ENCODE measurements at regions not wholly inside any gene's neighbourhood (a gene's known extent, or its start where the extent isn't known, plus 50 kb on each side); places are given as distances from the start of the nearest gene placed in this dataset.

- no peak for DNase-seq (ENCODE audit: insufficient read length, low spot score, missing footprints)
- Histone ChIP-seq H3K36me3 (ENCODE audit: insufficient read depth, low read length) (no peaks in the 10 kb centered on the region), H4K20me1 (ENCODE audit: insufficient read depth, low read length) (no peaks in the 10 kb centered on the region), H3K27ac (ENCODE audit: low read depth, low read length) (no peak overlapping the region), H3K4me1 (ENCODE audit: insufficient read depth, low read length) (no peaks in the 10 kb centered on the region), H3K4me3 (ENCODE audit: insufficient read depth, low read length) (no peak overlapping the region), H3K79me2 (ENCODE audit: insufficient read depth, low read length) (no peaks in the 10 kb centered on the region), H3K27me3 (ENCODE audit: insufficient read depth, low read length) (no peaks in the 10 kb centered on the region), H3K9me3 (ENCODE audit: low read depth, low read length) (no peaks in the 10 kb centered on the region), H2AFZ (ENCODE audit: low read length) (no peak overlapping the region), H3K4me2 (ENCODE audit: insufficient read depth, low read length) (no peak overlapping the region)
- TF ChIP-seq CTCF (IDR thresholded peaks at IDR 0.05; ENCODE audit: extremely low read depth, low read depth, low read length) = no peak
Observed at GRCh38 chr13:103326326-103326725, 260.1 kb upstream of the SLC10A2 start.

- Histone ChIP-seq H3K79me2 (ENCODE audit: insufficient read depth, low read length) (no peaks in the 10 kb centered on the region), H3K4me1 (ENCODE audit: insufficient read depth, low read length) (no peaks in the 10 kb centered on the region), H3K4me2 (ENCODE audit: insufficient read depth, low read length) (no peak overlapping the region), H3K27ac (ENCODE audit: low read depth, low read length) (no peak overlapping the region), H3K36me3 (ENCODE audit: insufficient read depth, low read length) (no peaks in the 10 kb centered on the region), H2AFZ (ENCODE audit: low read length) (no peak overlapping the region), H3K9me3 (ENCODE audit: low read depth, low read length) (no peaks in the 10 kb centered on the region), H4K20me1 (ENCODE audit: insufficient read depth, low read length) (no peaks in the 10 kb centered on the region), H3K27me3 (ENCODE audit: insufficient read depth, low read length) (no peaks in the 10 kb centered on the region), H3K4me3 (ENCODE audit: insufficient read depth, low read length) (no peak overlapping the region)
- TF ChIP-seq CTCF (IDR thresholded peaks at IDR 0.05; ENCODE audit: extremely low read depth, low read depth, low read length) = no peak
- no peak for DNase-seq (ENCODE audit: insufficient read length, low spot score, missing footprints)
Observed at GRCh38 chr13:103325672-103326071, 259.5 kb upstream of the SLC10A2 start.

- Histone ChIP-seq H3K4me2 (ENCODE audit: insufficient read depth, low read length) (no peak overlapping the region), H3K4me1 (ENCODE audit: insufficient read depth, low read length) (no peaks in the 10 kb centered on the region), H4K20me1 (ENCODE audit: insufficient read depth, low read length) (no peaks in the 10 kb centered on the region), H3K27ac (ENCODE audit: low read depth, low read length) (no peak overlapping the region), H3K36me3 (ENCODE audit: insufficient read depth, low read length) (no peaks in the 10 kb centered on the region), H3K79me2 (ENCODE audit: insufficient read depth, low read length) (no peaks in the 10 kb centered on the region), H3K27me3 (ENCODE audit: insufficient read depth, low read length) (no peaks in the 10 kb centered on the region), H2AFZ (ENCODE audit: low read length) (no peak overlapping the region), H3K4me3 (ENCODE audit: insufficient read depth, low read length) (no peak overlapping the region), H3K9me3 (ENCODE audit: low read depth, low read length) (no peaks in the 10 kb centered on the region)
- TF ChIP-seq CTCF (IDR thresholded peaks at IDR 0.05; ENCODE audit: extremely low read depth, low read depth, low read length) = no peak
- no peak for DNase-seq (ENCODE audit: insufficient read length, low spot score, missing footprints)
Observed at GRCh38 chr13:103324641-103325040, 258.4 kb upstream of the SLC10A2 start.

DNA sequence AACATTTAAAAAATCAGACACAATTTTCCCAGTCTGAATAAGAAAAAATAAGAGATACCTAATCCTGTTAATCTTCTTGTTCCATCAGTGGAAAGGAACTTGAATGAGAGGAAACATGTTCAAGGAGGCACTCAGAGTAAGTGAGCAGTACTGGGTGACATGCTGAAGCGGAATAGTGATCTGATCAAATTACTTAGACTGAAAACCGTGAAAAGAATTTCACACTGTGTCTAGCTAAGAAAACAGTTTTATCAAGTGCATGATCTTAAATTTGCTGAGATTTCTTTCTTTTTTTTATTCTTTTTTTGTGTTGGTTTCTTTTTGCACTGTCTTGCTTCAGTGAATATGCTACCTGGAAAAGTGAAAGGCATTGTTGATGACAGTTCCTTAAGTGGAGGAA lies 249.5 kb upstream of the SLC10A2 start:
- Histone ChIP-seq H2AFZ (ENCODE audit: low read length) (no peak overlapping the region), H4K20me1 (ENCODE audit: insufficient read depth, low read length) (no peaks in the 10 kb centered on the region), H3K27me3 (ENCODE audit: insufficient read depth, low read length) (no peaks in the 10 kb centered on the region), H3K4me3 (ENCODE audit: insufficient read depth, low read length) (no peak overlapping the region), H3K36me3 (ENCODE audit: insufficient read depth, low read length) (no peaks in the 10 kb centered on the region), H3K9me3 (ENCODE audit: low read depth, low read length) (no peaks in the 10 kb centered on the region), H3K4me1 (ENCODE audit: insufficient read depth, low read length) (no peaks in the 10 kb centered on the region), H3K4me2 (ENCODE audit: insufficient read depth, low read length) (no peak overlapping the region), H3K27ac (ENCODE audit: low read depth, low read length) (no peak overlapping the region), H3K79me2 (ENCODE audit: insufficient read depth, low read length) (no peaks in the 10 kb centered on the region)
- DNase-seq (ENCODE audit: insufficient read length, low spot score, missing footprints) = no peak
- no peak for TF ChIP-seq CTCF (IDR thresholded peaks at IDR 0.05; ENCODE audit: extremely low read depth, low read depth, low read length)

Measured in osteoblast (primary cell).